GM18505 (cell line): ENCODE measurements at regions not wholly inside any gene's neighbourhood (a gene's known extent, or its start where the extent isn't known, plus 50 kb on each side); places are given as distances from the start of the nearest gene placed in this dataset.
A peak's percentile ranks its signal among the peaks of the same experiment; 100 is the strongest.

Source experiments
- ATAC-seq: cut with Tn5 transposase; IDR thresholded peaks from one replicate; pipeline ENCODE4 v1.9.1; 2021; ENCODE audit not compliant: unreplicated experiment
- POLR2A ChIP-seq: IDR thresholded peaks from 4 replicates; pipeline ENCODE4 v1.6.1; 2011; ENCODE audit warnings: borderline replicate concordance; ENCODE audit not compliant: insufficient read depth, insufficient read length; ENCODE audit errors: extremely low read depth

- TF ChIP-seq POLR2A = no peak
- no peak for ATAC-seq
Observed at GRCh38 chr11:92763336-92763735, 206.1 kb upstream of the MTNR1B start.

GRCh38 chr11:92764128-92764527 lies 205.3 kb upstream of the MTNR1B start:
- no peak for ATAC-seq
- no peak for TF ChIP-seq POLR2A

GRCh38 chr11:92765082-92765840 lies 204.2 kb upstream of the MTNR1B start:
- no peak for TF ChIP-seq POLR2A
- ATAC-seq = no peak

- no peak for ATAC-seq
- no peak for TF ChIP-seq POLR2A
Observed at GRCh38 chr11:92765965-92766371, 203.5 kb upstream of the MTNR1B start.

- TF ChIP-seq POLR2A = no peak
- no peak for ATAC-seq
Observed at GRCh38 chr11:92766698-92767097, 202.8 kb upstream of the MTNR1B start.

GRCh38 chr11:92767416-92767815 lies 202.0 kb upstream of the MTNR1B start:
- no peak for TF ChIP-seq POLR2A
- ATAC-seq = no peak

- ATAC-seq = no peak
Observed at GRCh38 chr11:92768121-92768840, 201.2 kb upstream of the MTNR1B start.

GRCh38 chr11:92769112-92769511 lies 200.3 kb upstream of the MTNR1B start:
- no peak for ATAC-seq
- no peak for TF ChIP-seq POLR2A

More at GRCh38 chr11:92768121-92768840, 201.2 kb upstream of the MTNR1B start:
- TF ChIP-seq POLR2A = no peak

GRCh38 chr11:92770419-92770818 lies 199.0 kb upstream of the MTNR1B start:
- no peak for TF ChIP-seq POLR2A
- no peak for ATAC-seq

- no peak for ATAC-seq
- no peak for TF ChIP-seq POLR2A
Observed at GRCh38 chr11:92770981-92771380, 198.5 kb upstream of the MTNR1B start.

GRCh38 chr11:92771701-92772100 lies 197.8 kb upstream of the MTNR1B start:
- no peak for ATAC-seq
- TF ChIP-seq POLR2A = no peak

GRCh38 chr11:92775003-92775676 lies 194.3 kb upstream of the MTNR1B start:
- peak; percentile 78 for ATAC-seq
- TF ChIP-seq POLR2A = no peak

- no peak for ATAC-seq
- TF ChIP-seq POLR2A = no peak
Observed at GRCh38 chr11:92776676-92777075, 192.8 kb upstream of the MTNR1B start.

- ATAC-seq = no peak
- TF ChIP-seq POLR2A = no peak
Observed at GRCh38 chr11:92779746-92780145, 189.7 kb upstream of the MTNR1B start.

- no peak for ATAC-seq
- no peak for TF ChIP-seq POLR2A
Observed at GRCh38 chr11:92781151-92781550, 188.3 kb upstream of the MTNR1B start.

GRCh38 chr11:92782806-92783205 lies 186.6 kb upstream of the MTNR1B start:
- ATAC-seq = no peak
- TF ChIP-seq POLR2A = no peak
